Hepatocyte (in vitro differentiated cells): ENCODE measurements at regions not wholly inside any gene's neighbourhood (a gene's known extent, or its start where the extent isn't known, plus 50 kb on each side); places are given as distances from the start of the nearest gene placed in this dataset.

ENCODE experiments used
- EZH2 ChIP-seq: fragments of 200-600 bp; sonication (generic); IDR thresholded peaks from 2 replicates; pipeline ENCODE4 v1.6.1; 2016; ENCODE audit warnings: antibody characterized with exemption, mild to moderate bottlenecking, borderline replicate concordance
- TF ChIP-seq, protein P1 (sequence below): fragments of 200-600 bp; sonication (generic); IDR thresholded peaks from 2 replicates; pipeline ENCODE4 v1.5.1; 2016; ENCODE audit warnings: antibody characterized with exemption, mild to moderate bottlenecking; ENCODE audit not compliant: poor library complexity

DNA sequence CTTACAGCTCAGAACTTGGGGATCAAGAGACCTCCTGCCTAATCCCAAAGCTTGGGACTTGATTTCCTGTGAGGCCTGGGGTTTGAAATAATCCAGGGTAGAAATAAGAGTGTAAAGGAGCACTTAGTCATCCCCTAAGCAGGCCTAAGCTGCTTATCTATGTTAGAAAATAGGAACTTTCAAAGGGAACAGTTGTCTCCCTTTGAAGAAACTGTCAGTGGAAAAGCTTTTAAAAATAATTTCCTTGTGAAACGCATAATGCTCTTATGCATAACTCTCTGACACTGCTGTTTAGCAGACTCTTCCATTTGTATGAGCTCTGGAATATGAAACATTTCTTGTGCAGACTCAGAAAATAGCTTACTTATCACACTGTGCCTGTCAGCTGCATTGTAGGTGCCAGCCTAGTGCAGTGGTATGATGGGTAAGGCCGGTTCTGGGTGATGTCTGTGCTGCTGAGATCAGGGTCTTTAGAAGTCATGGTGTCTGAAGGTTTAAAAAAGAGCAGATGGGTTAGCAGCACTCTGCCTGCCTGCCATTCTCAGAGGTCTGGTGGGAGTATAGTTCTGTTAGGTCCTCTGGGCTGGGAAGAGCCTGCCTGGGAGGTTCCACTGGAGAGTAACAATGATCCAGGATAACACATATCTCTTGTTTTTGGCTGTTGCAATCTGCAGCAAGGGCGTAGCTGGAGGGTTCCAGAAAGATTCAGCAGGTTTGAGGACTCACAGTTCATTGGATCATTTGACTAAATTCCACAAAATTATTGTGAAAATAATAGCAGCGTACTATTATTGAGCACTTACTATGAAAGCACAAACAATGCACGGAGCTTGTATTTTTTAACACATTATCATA, 283.2 kb upstream of the MEX3C start:
- TF ChIP-seq, protein P1, sequence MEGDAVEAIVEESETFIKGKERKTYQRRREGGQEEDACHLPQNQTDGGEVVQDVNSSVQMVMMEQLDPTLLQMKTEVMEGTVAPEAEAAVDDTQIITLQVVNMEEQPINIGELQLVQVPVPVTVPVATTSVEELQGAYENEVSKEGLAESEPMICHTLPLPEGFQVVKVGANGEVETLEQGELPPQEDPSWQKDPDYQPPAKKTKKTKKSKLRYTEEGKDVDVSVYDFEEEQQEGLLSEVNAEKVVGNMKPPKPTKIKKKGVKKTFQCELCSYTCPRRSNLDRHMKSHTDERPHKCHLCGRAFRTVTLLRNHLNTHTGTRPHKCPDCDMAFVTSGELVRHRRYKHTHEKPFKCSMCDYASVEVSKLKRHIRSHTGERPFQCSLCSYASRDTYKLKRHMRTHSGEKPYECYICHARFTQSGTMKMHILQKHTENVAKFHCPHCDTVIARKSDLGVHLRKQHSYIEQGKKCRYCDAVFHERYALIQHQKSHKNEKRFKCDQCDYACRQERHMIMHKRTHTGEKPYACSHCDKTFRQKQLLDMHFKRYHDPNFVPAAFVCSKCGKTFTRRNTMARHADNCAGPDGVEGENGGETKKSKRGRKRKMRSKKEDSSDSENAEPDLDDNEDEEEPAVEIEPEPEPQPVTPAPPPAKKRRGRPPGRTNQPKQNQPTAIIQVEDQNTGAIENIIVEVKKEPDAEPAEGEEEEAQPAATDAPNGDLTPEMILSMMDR, result no peak
- TF ChIP-seq EZH2, result no peak
